Inflammatory macrophage treated with lipopolysaccharide for 4 hours (primary cell): ENCODE measurements at regions not wholly inside any gene's neighbourhood (a gene's known extent, or its start where the extent isn't known, plus 50 kb on each side); places are given as distances from the start of the nearest gene placed in this dataset.

Source experiments
- DNase-seq: peaks from one replicate; pipeline ENCODE4 v3.0.0-alpha.2; 2020

DNA sequence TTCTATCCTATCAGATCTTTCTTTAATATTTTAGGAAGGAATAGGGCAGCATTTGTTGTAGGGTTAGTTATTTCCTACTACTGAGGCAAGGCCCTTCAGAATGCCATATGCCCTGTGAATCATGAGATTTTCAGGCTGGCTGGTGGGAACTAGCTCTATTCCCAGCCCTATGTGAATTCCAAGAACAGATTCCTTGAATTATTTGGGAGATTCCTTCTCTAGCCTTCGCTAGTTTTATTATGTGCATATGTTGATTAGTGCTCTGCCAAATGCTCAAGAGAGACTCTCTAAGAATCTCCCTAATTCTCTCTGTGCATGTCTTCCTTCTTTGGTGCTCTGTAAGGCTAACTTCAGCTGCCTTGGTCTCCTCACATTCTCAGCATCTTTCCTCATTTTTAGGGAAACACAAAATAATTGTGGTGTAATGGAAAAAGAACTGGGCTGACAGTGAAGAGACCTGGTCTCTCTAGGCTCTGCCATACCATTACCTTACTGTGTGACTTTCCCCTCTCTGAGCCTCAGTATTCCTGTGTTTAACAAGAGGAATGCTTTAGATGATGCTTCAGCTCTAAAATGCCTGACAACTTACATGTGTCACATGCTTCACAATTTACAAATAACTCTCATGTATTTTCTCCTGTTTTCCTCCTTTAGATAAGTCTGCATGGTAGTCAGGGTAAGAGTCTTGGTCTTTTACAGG, 79.7 kb downstream of the VMA21 start:
- DNase-seq = no peak

- DNase-seq = no peak
Measured at GRCh38 chrX:151478058-151478457, 81.1 kb downstream of the VMA21 start.

- DNase-seq = peak; percentile 38
Measured at GRCh38 chrX:151488677-151489076, 74.8 kb upstream of the PASD1 start.

- no peak for DNase-seq
Measured at GRCh38 chrX:151505796-151506195, 57.7 kb upstream of the PASD1 start.

GRCh38 chrX:151510203-151510602, 53.3 kb upstream of the PASD1 start:
- no peak for DNase-seq

DNA sequence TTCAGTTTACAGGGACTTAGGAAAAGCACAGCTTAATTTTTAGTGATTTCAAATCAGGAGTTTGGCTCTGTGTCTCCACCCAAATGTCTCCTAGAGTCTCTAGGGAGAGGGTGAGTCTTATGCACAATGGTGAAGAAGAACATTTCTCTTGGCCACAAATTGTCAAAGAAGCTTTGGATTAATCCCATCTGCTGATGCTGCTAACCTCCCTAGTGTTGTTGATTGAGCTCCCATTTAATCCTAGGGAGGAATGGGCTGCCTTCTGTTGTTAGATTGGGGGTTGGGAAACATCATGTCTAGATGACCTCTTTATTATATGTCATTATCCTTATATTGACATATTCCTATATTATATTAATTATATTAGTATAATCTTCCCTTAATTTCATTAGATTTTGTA, 50.0 kb upstream of the PASD1 start:
- DNase-seq = no peak
